ENCODE measurements at regions not wholly inside any gene's neighbourhood (a gene's known extent, or its start where the extent isn't known, plus 50 kb on each side); places are given as distances from the start of the nearest gene placed in this dataset.

GRCh38 chr2:239639421-239640185, 238.8 kb upstream of the HDAC4 start:
- DNase-seq (ENCODE audit: low read depth in 1 of 2, low spot score in 1 of 2): no peak

DNA sequence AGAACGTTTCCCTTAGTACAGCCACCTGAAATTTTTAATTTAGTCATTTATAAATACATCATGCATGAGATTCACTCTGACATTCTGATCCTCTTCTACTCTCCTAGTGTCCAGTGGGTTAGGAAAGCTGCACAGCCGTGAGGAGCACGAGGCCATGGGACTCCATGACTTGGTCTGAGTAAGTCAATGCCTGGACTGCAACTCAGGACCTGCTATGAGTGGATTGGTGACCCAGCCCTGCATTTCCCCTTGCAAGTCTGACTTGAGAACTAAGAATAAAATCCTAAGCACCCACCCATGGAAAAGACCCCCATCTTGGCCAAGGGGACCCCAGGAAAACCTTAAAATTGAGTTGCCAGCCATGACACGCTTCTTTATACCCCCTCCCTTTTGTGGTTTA, 237.6 kb upstream of the HDAC4 start:
- no peak for DNase-seq (ENCODE audit: low read depth in 1 of 2, low spot score in 1 of 2)
- Histone ChIP-seq H3K27ac (replicated peaks) (no peak overlapping the region), H3K4me3 (replicated peaks; ENCODE audit: insufficient read depth, low read length) (no peak overlapping the region), H3K27me3 (ENCODE audit: insufficient read depth, poor library complexity, severe bottlenecking) (no peaks in the 10 kb centered on the region)
- TF ChIP-seq REST (IDR thresholded peaks at IDR 0.05; ENCODE audit: insufficient replicate concordance, low read depth): no peak
- TF ChIP-seq SPI1 (IDR thresholded peaks at IDR 0.05; ENCODE audit: borderline replicate concordance, low read depth): no peak
- TF ChIP-seq, protein P1, sequence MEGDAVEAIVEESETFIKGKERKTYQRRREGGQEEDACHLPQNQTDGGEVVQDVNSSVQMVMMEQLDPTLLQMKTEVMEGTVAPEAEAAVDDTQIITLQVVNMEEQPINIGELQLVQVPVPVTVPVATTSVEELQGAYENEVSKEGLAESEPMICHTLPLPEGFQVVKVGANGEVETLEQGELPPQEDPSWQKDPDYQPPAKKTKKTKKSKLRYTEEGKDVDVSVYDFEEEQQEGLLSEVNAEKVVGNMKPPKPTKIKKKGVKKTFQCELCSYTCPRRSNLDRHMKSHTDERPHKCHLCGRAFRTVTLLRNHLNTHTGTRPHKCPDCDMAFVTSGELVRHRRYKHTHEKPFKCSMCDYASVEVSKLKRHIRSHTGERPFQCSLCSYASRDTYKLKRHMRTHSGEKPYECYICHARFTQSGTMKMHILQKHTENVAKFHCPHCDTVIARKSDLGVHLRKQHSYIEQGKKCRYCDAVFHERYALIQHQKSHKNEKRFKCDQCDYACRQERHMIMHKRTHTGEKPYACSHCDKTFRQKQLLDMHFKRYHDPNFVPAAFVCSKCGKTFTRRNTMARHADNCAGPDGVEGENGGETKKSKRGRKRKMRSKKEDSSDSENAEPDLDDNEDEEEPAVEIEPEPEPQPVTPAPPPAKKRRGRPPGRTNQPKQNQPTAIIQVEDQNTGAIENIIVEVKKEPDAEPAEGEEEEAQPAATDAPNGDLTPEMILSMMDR (IDR thresholded peaks at IDR 0.05; ENCODE audit: insufficient read depth, low read length): no peak
- TF ChIP-seq POLR2AphosphoS5 (IDR thresholded peaks at IDR 0.05; ENCODE audit: low read depth): no peak

More at GRCh38 chr2:239639421-239640185, 238.8 kb upstream of the HDAC4 start:
- Histone ChIP-seq H3K27ac (replicated peaks) (no peak overlapping the region), H3K27me3 (ENCODE audit: insufficient read depth, poor library complexity, severe bottlenecking) (no peaks in the 10 kb centered on the region), H3K4me3 (replicated peaks; ENCODE audit: insufficient read depth, low read length) (no peak overlapping the region)
- TF ChIP-seq SPI1 (IDR thresholded peaks at IDR 0.05; ENCODE audit: borderline replicate concordance, low read depth) (no peak), POLR2AphosphoS5 (IDR thresholded peaks at IDR 0.05; ENCODE audit: low read depth) (no peak), GABPA (IDR thresholded peaks at IDR 0.05; ENCODE audit: low read depth) (no peak), REST (IDR thresholded peaks at IDR 0.05; ENCODE audit: insufficient replicate concordance, low read depth) (no peak)
- TF ChIP-seq, protein P1 (IDR thresholded peaks at IDR 0.05; ENCODE audit: insufficient read depth, low read length): no peak

DNA sequence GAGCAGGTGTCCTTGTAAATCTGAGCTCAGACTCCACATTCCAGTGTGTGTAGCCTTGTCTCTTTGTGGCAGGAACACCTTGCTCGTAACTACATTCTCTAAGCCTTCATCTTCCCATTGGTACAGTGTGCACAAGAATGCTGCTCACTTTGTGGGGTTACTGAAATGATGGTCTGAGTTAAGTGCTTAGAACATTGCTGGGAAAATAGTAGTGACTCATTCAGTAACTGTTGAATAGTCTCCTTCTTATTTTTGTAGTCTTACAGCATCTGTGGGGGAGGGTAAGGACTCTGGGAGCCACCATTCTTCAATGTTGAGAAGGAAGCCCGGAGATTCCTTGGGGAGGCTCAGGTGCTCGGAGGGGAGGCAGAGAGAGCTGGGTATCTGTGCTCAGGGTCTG, 236.0 kb upstream of the HDAC4 start:
- no peak for DNase-seq (ENCODE audit: low read depth in 1 of 2, low spot score in 1 of 2)
- Histone ChIP-seq H3K4me3 (replicated peaks; ENCODE audit: insufficient read depth, low read length) (no peak overlapping the region), H3K27me3 (ENCODE audit: insufficient read depth, poor library complexity, severe bottlenecking) (no peaks in the 10 kb centered on the region), H3K27ac (replicated peaks) (no peak overlapping the region)
- TF ChIP-seq SPI1 (IDR thresholded peaks at IDR 0.05; ENCODE audit: borderline replicate concordance, low read depth) (no peak), POLR2AphosphoS5 (IDR thresholded peaks at IDR 0.05; ENCODE audit: low read depth) (no peak), GABPA (IDR thresholded peaks at IDR 0.05; ENCODE audit: low read depth) (no peak), REST (IDR thresholded peaks at IDR 0.05; ENCODE audit: insufficient replicate concordance, low read depth) (no peak)
- TF ChIP-seq, protein P1 (IDR thresholded peaks at IDR 0.05; ENCODE audit: insufficient read depth, low read length): no peak
